ENCODE measurements at regions not wholly inside any gene's neighbourhood (a gene's known extent, or its start where the extent isn't known, plus 50 kb on each side); places are given as distances from the start of the nearest gene placed in this dataset.

GRCh38 chr7:79666472-79666871 is 213.0 kb upstream of the MAGI2 start:
- TF ChIP-seq CTCF (IDR thresholded peaks at IDR 0.05; ENCODE audit: poor library complexity) (no peak), EZH2 (IDR thresholded peaks at IDR 0.05; ENCODE audit: borderline replicate concordance) (no peak), EZH2phosphoT487 (IDR thresholded peaks at IDR 0.05; ENCODE audit: low read depth, severe bottlenecking, unreplicated experiment) (no peak)

All from hepatocyte (in vitro differentiated cells).